GM12878 (cell line): ENCODE measurements at regions not wholly inside any gene's neighbourhood (a gene's known extent, or its start where the extent isn't known, plus 50 kb on each side); places are given as distances from the start of the nearest gene placed in this dataset.
"Not testable (repeated sequence)": the region's sequence is repeated elsewhere in the genome, so short reads cannot be mapped to it uniquely, and the experiment has no call there.

Experiments
- ELK1 ChIP-seq: IDR thresholded peaks from 2 replicates; pipeline ENCODE4 v1.6.1; 2012; ENCODE audit warnings: low read depth, low read length, improper control_type of control experiment
- FOXK2 ChIP-seq: fragments of 450-650 bp; IDR thresholded peaks from 2 replicates; pipeline ENCODE4 v1.6.1; 2017; ENCODE audit warnings: mild to moderate bottlenecking, moderate library complexity
- JUND ChIP-seq: IDR thresholded peaks from 2 replicates; pipeline ENCODE4 v1.6.1; 2012; ENCODE audit warnings: low read depth, mild to moderate bottlenecking, low read length, improper control_type of control experiment, moderate library complexity
- PML ChIP-seq: IDR thresholded peaks from 2 replicates; pipeline ENCODE4 v1.6.1; 2012; ENCODE audit warnings: low read length, inconsistent platforms
- POLR2A ChIP-seq: IDR thresholded peaks from 2 replicates; pipeline ENCODE4 v1.6.1; 2011; ENCODE audit warnings: low read depth, mild to moderate bottlenecking, low read length
- POLR2AphosphoS2 ChIP-seq: IDR thresholded peaks from 2 replicates; pipeline ENCODE4 v1.6.1; 2011; ENCODE audit warnings: low read depth, mild to moderate bottlenecking, low read length, improper control_type of control experiment, moderate library complexity
- RELB ChIP-seq: fragments of 450-650 bp; IDR thresholded peaks from 2 replicates; pipeline ENCODE4 v1.6.1; 2017; ENCODE audit warnings: low read depth, mild to moderate bottlenecking, moderate library complexity
- SMC3 ChIP-seq: IDR thresholded peaks from 2 replicates; pipeline ENCODE4 v1.6.1; 2011; ENCODE audit warnings: low read length, improper control_type of control experiment, borderline replicate concordance
- SP1 ChIP-seq: IDR thresholded peaks from one replicate; pipeline ENCODE4 v1.6.1; 2011; ENCODE audit warnings: low read depth, low read length
- SUZ12 ChIP-seq: fragments of 200-600 bp; sonication (generic); IDR thresholded peaks from one replicate; pipeline ENCODE4 v1.6.1; 2018; ENCODE audit warnings: antibody characterized with exemption, mild to moderate bottlenecking; ENCODE audit not compliant: unreplicated experiment
- TF ChIP-seq, protein P1 (sequence below), 3 experiments: IDR thresholded peaks in 2 of 3; conservative IDR thresholded peaks in 1 of 3; 2 replicates each; pipeline ENCODE4 v1.5.1; 2011; ENCODE audit warnings: low read depth in 3 of 3, low read length in 3 of 3, mild to moderate bottlenecking in 3 of 3, control low read depth in 2 of 3, moderate library complexity in 2 of 3, inconsistent platforms in 1 of 3, mixed read lengths in 1 of 3; ENCODE audit not compliant: control insufficient read depth in 2 of 3, insufficient read depth in 1 of 3; ENCODE audit errors: extremely low read depth in 1 of 3

GRCh38 chr10:85141520-85141919 is 813.1 kb downstream of the CCSER2 start:
- TF ChIP-seq FOXK2, SMC3, PML, POLR2AphosphoS2, JUND, RELB, ELK1, POLR2A, SUZ12, SP1: not testable (repeated sequence)
- TF ChIP-seq, protein P1, sequence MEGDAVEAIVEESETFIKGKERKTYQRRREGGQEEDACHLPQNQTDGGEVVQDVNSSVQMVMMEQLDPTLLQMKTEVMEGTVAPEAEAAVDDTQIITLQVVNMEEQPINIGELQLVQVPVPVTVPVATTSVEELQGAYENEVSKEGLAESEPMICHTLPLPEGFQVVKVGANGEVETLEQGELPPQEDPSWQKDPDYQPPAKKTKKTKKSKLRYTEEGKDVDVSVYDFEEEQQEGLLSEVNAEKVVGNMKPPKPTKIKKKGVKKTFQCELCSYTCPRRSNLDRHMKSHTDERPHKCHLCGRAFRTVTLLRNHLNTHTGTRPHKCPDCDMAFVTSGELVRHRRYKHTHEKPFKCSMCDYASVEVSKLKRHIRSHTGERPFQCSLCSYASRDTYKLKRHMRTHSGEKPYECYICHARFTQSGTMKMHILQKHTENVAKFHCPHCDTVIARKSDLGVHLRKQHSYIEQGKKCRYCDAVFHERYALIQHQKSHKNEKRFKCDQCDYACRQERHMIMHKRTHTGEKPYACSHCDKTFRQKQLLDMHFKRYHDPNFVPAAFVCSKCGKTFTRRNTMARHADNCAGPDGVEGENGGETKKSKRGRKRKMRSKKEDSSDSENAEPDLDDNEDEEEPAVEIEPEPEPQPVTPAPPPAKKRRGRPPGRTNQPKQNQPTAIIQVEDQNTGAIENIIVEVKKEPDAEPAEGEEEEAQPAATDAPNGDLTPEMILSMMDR (IDR thresholded peaks at IDR 0.05 in 2 of 3, conservative IDR thresholded peaks at IDR 0.05 in 1 of 3; ENCODE audit: control insufficient read depth in 2 of 3, extremely low read depth in 1 of 3, insufficient read depth in 1 of 3, low read depth in 3 of 3, low read length in 3 of 3): not testable (repeated sequence)
